ENCODE measurements at regions not wholly inside any gene's neighbourhood (a gene's known extent, or its start where the extent isn't known, plus 50 kb on each side); places are given as distances from the start of the nearest gene placed in this dataset.
"Not testable (repeated sequence)": the region's sequence is repeated elsewhere in the genome, so short reads cannot be mapped to it uniquely, and the experiment has no call there.

- Histone ChIP-seq H3K9me3 (ENCODE audit: control insufficient read depth, insufficient read depth, low read length) (no peaks in the 10 kb centered on the region), H3F3A (ENCODE audit: control insufficient read depth, insufficient read depth) (0 out of 2 replicates have a peak, but pooled peaks cover 4% of the 10 kb centered on the region), H3K4me3 (ENCODE audit: low read length) (no peak overlapping the region), H3K36me3 (ENCODE audit: control insufficient read depth, low read length) (no peaks in the 10 kb centered on the region), H3K27me3 (ENCODE audit: control insufficient read depth, low read length) (no peaks in the 10 kb centered on the region), H3K9me2 (replicated peaks; ENCODE audit: control insufficient read depth, low read length) (no peaks in the 10 kb centered on the region), H4K20me1 (ENCODE audit: control insufficient read depth, insufficient read depth, low read depth, low read length) (no peaks in the 10 kb centered on the region), H3K27ac (ENCODE audit: low read depth, low read length) (no peak overlapping the region), H3K79me2 (ENCODE audit: control insufficient read depth, low read length) (no peaks in the 10 kb centered on the region), H3K4me1 (ENCODE audit: control insufficient read depth, low read length) (peaks cover 11% of the 10 kb centered on the region), H3K4me2 (ENCODE audit: low read length) (no peak overlapping the region)
- TF ChIP-seq CTCF (IDR thresholded peaks at IDR 0.05; ENCODE audit: low read depth, low read length, poor library complexity, severe bottlenecking) (no peak), EZH2phosphoT487 (IDR thresholded peaks at IDR 0.05; ENCODE audit: borderline replicate concordance, low read length) (no peak)
Observed at GRCh38 chr16:10324210-10324609, 61.7 kb upstream of the ATF7IP2 start.

GRCh38 chr16:10325783-10326543 lies 59.9 kb upstream of the ATF7IP2 start:
- Histone ChIP-seq H3K4me3 (ENCODE audit: low read length) (no peak overlapping the region), H3K9me2 (replicated peaks; ENCODE audit: control insufficient read depth, low read length) (no peaks in the 10 kb centered on the region), H3K27me3 (ENCODE audit: control insufficient read depth, low read length) (no peaks in the 10 kb centered on the region), H3K4me1 (ENCODE audit: control insufficient read depth, low read length) (peaks cover 28% of the 10 kb centered on the region), H3K27ac (ENCODE audit: low read depth, low read length) (no peak overlapping the region), H4K20me1 (ENCODE audit: control insufficient read depth, insufficient read depth, low read depth, low read length) (no peaks in the 10 kb centered on the region), H3F3A (ENCODE audit: control insufficient read depth, insufficient read depth) (peaks cover 7% of the 10 kb centered on the region; the same call in 1 of the 2 replicates), H3K79me2 (ENCODE audit: control insufficient read depth, low read length) (no peaks in the 10 kb centered on the region), H3K9me3 (ENCODE audit: control insufficient read depth, insufficient read depth, low read length) (no peaks in the 10 kb centered on the region), H3K36me3 (ENCODE audit: control insufficient read depth, low read length) (no peaks in the 10 kb centered on the region), H3K4me2 (ENCODE audit: low read length) (no peak overlapping the region)
- TF ChIP-seq CTCF (IDR thresholded peaks at IDR 0.05; ENCODE audit: low read depth, low read length, poor library complexity, severe bottlenecking): no peak
- no peak for TF ChIP-seq EZH2phosphoT487 (IDR thresholded peaks at IDR 0.05; ENCODE audit: borderline replicate concordance, low read length)

GRCh38 chr16:10326647-10327046 lies 59.2 kb upstream of the ATF7IP2 start:
- TF ChIP-seq EZH2phosphoT487 (IDR thresholded peaks at IDR 0.05; ENCODE audit: borderline replicate concordance, low read length) (no peak), CTCF (IDR thresholded peaks at IDR 0.05; ENCODE audit: low read depth, low read length, poor library complexity, severe bottlenecking) (no peak)

GRCh38 chr16:10328291-10328690 lies 57.6 kb upstream of the ATF7IP2 start:
- H3K27ac ChIP-seq (ENCODE audit: low read depth, low read length): not testable (repeated sequence)

More at GRCh38 chr16:10326647-10327046, 59.2 kb upstream of the ATF7IP2 start:
- Histone ChIP-seq H3K4me2 (ENCODE audit: low read length) (no peak overlapping the region), H3K27me3 (ENCODE audit: control insufficient read depth, low read length) (no peaks in the 10 kb centered on the region), H3K9me3 (ENCODE audit: control insufficient read depth, insufficient read depth, low read length) (no peaks in the 10 kb centered on the region), H3K4me3 (ENCODE audit: low read length) (no peak overlapping the region), H3K9me2 (replicated peaks; ENCODE audit: control insufficient read depth, low read length) (no peaks in the 10 kb centered on the region), H3K36me3 (ENCODE audit: control insufficient read depth, low read length) (no peaks in the 10 kb centered on the region), H4K20me1 (ENCODE audit: control insufficient read depth, insufficient read depth, low read depth, low read length) (no peaks in the 10 kb centered on the region), H3K27ac (ENCODE audit: low read depth, low read length) (no peak overlapping the region), H3K4me1 (ENCODE audit: control insufficient read depth, low read length) (peaks cover 32% of the 10 kb centered on the region), H3K79me2 (ENCODE audit: control insufficient read depth, low read length) (no peaks in the 10 kb centered on the region), H3F3A (ENCODE audit: control insufficient read depth, insufficient read depth) (peaks cover 9% of the 10 kb centered on the region; the same call in 1 of the 2 replicates)

More at GRCh38 chr16:10328291-10328690, 57.6 kb upstream of the ATF7IP2 start:
- not testable (repeated sequence) for H3K79me2 ChIP-seq (ENCODE audit: control insufficient read depth, low read length); H4K20me1 ChIP-seq (ENCODE audit: control insufficient read depth, insufficient read depth, low read depth, low read length); H3F3A ChIP-seq (ENCODE audit: control insufficient read depth, insufficient read depth); H3K9me2 ChIP-seq (replicated peaks; ENCODE audit: control insufficient read depth, low read length); H3K4me2 ChIP-seq (ENCODE audit: low read length); H3K36me3 ChIP-seq (ENCODE audit: control insufficient read depth, low read length); H3K4me3 ChIP-seq (ENCODE audit: low read length); H3K9me3 ChIP-seq (ENCODE audit: control insufficient read depth, insufficient read depth, low read length); H3K27me3 ChIP-seq (ENCODE audit: control insufficient read depth, low read length)
- H3K4me1 ChIP-seq (ENCODE audit: control insufficient read depth, low read length): peaks cover 39% of the 10 kb centered on the region
